ENCODE measurements at regions not wholly inside any gene's neighbourhood (a gene's known extent, or its start where the extent isn't known, plus 50 kb on each side); places are given as distances from the start of the nearest gene placed in this dataset.

DNA sequence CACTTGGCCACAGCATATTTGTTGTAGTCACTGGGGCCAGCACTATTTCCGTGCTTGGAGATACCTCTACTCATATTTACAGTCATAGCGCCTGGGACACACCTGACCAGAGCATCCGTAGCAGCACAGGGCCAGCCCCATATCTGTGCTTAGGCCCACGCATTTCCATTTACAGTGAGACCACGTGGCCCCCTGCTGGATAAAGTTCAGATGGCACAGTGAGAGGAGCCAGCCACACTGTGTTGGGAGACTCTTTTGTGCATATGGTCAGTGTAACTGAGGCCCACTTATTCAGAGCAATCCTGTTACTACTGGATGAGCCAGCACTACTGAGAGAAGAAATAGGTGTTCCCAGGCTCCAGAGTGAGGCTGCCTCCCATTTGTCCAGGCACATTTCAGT is 455.3 kb downstream of the REEP3 start:
- TF ChIP-seq CTCF (conservative IDR thresholded peaks at IDR 0.05; ENCODE audit: low read depth, low read length): peak; percentile 71
- TF ChIP-seq EZH2 (IDR thresholded peaks at IDR 0.05; ENCODE audit: borderline replicate concordance, low read depth, low read length, poor library complexity, severe bottlenecking): no peak

Data from A673 (cell line).